Keratinocyte (primary cell): ENCODE measurements at regions not wholly inside any gene's neighbourhood (a gene's known extent, or its start where the extent isn't known, plus 50 kb on each side); places are given as distances from the start of the nearest gene placed in this dataset.

Experiments used
- DNase-seq: peaks from one replicate; pipeline ENCODE4 v3.0.0-alpha.2; 2011; ENCODE audit warnings: low read depth, missing footprints, low spot score
- FAIRE-seq: peaks from 2 replicates; lab custom pipeline; 2011; peaks lifted over from hg19 to GRCh38; lab: Jason Lieb, UNC
- H2AFZ ChIP-seq: 2 replicates; pipeline ENCODE4 v1.6.0; 2012; ENCODE audit warnings: low read length, control low read depth, inconsistent platforms; ENCODE audit not compliant: control insufficient read depth
- H3K27ac ChIP-seq: 2 replicates; pipeline ENCODE4 v1.5.1; 2011; ENCODE audit warnings: low read length; ENCODE audit not compliant: control insufficient read depth, insufficient read depth
- H3K27me3 ChIP-seq: 3 replicates; pipeline ENCODE4 v1.6.0; 2011; ENCODE audit warnings: low read length; ENCODE audit not compliant: control insufficient read depth, insufficient read depth; ENCODE audit errors: extremely low read depth
- H3K36me3 ChIP-seq, 2 experiments: 2 replicates in 1 of 2; 3 replicates in 1 of 2; pipeline ENCODE4 v1.5.1; 2011; ENCODE audit warnings: low read length in 2 of 2, mild to moderate bottlenecking in 1 of 2; ENCODE audit not compliant: control insufficient read depth in 2 of 2, insufficient read depth in 2 of 2; ENCODE audit errors: extremely low read depth in 1 of 2
- H3K4me1 ChIP-seq: 3 replicates; pipeline ENCODE4 v1.5.1; 2011; ENCODE audit warnings: low read length; ENCODE audit not compliant: control insufficient read depth, insufficient read depth; ENCODE audit errors: extremely low read depth
- H3K4me2 ChIP-seq: 3 replicates; pipeline ENCODE4 v1.6.0; 2011; ENCODE audit warnings: low read depth, low read length; ENCODE audit not compliant: control insufficient read depth, insufficient read depth; ENCODE audit errors: extremely low read depth
- H3K4me3 ChIP-seq, 3 experiments: fragments of 200-600 bp in 1 of 3; sonication (generic) in 1 of 3; 2 replicates in 2 of 3; 3 replicates in 1 of 3; pipeline ENCODE4 v1.5.1; 2011 to 2016; ENCODE audit warnings: low read length in 3 of 3, mild to moderate bottlenecking in 3 of 3, control low read depth in 2 of 3, inconsistent platforms in 1 of 3, low read depth in 1 of 3, mixed read lengths in 1 of 3, mixed run types in 1 of 3, moderate library complexity in 1 of 3; ENCODE audit not compliant: control insufficient read depth in 2 of 3, insufficient read depth in 2 of 3; ENCODE audit errors: extremely low read depth in 1 of 3
- H3K79me2 ChIP-seq: 2 replicates; pipeline ENCODE4 v1.6.0; 2012; ENCODE audit warnings: low read length; ENCODE audit not compliant: control insufficient read depth, insufficient read depth
- H3K9ac ChIP-seq: 3 replicates; pipeline ENCODE4 v1.6.0; 2011; ENCODE audit warnings: low read length; ENCODE audit not compliant: control insufficient read depth, insufficient read depth; ENCODE audit errors: extremely low read depth
- H3K9me1 ChIP-seq: 3 replicates; pipeline ENCODE4 v1.6.0; 2011; ENCODE audit warnings: low read length; ENCODE audit not compliant: control insufficient read depth, insufficient read depth; ENCODE audit errors: extremely low read depth
- H3K9me3 ChIP-seq: 2 replicates; pipeline ENCODE4 v1.5.1; 2012; ENCODE audit warnings: low read depth, low read length; ENCODE audit not compliant: control insufficient read depth
- H4K20me1 ChIP-seq: 3 replicates; pipeline ENCODE4 v1.6.0; 2011; ENCODE audit warnings: low read length; ENCODE audit not compliant: control insufficient read depth, insufficient read depth; ENCODE audit errors: extremely low read depth
- CTCF ChIP-seq, 3 experiments: IDR thresholded peaks in 1 of 3; conservative IDR thresholded peaks in 1 of 3; optimal IDR thresholded peaks in 1 of 3; 2 replicates in 2 of 3; 3 replicates in 1 of 3; pipeline versions ENCODE3 to v1.5.1; 2011; ENCODE audit warnings: low read length in 3 of 3, mild to moderate bottlenecking in 3 of 3, moderate library complexity in 2 of 3, control low read depth in 1 of 3, inconsistent platforms in 1 of 3; ENCODE audit not compliant: insufficient read depth in 2 of 3; ENCODE audit errors: extremely low read depth in 1 of 3
- EZH2 ChIP-seq: IDR thresholded peaks from one replicate; pipeline ENCODE4 v1.6.1; 2012; ENCODE audit warnings: inconsistent platforms, mild to moderate bottlenecking, low read length, moderate library complexity
- dilution Hi-C: fragments of 300-500 bp; cut with MboI; formaldehyde crosslinking; loops from one replicate; pipeline ENCODE4 v1.7.0; 2020; ENCODE audit warnings: low sequenced_read_pairs; ENCODE audit not compliant: extremely low pct_ligation_motif_present

DNA sequence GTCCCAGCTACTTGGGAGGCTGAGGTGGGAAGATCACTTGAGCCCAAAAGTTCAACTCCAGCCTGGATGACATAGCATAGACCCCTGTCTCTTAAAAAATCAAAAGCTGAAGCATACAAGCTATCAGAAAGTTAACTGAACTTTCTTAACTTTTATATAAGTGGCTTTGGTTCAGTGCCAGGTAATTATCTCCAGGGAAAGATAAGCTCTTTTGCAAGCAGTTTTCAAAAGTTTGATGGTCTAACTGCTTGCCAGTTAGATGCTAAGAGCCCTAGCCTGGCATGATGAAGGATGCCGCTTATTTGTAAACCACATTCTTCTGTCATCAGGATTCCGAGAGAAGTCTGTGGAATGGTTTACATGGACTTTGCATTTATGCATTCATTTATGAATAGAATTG lies 409.1 kb downstream of the AEBP2 start:
- no peak overlapping the region for H2AFZ ChIP-seq
- H3K4me3 ChIP-seq, result no peak overlapping the region
- FAIRE-seq (no peak), DNase-seq (no peak)
- no peak overlapping the region for H3K4me2 ChIP-seq
- no peaks in the 10 kb centered on the region for H3K4me1 ChIP-seq
- no peaks in the 10 kb centered on the region for H4K20me1 ChIP-seq
- no peaks in the 10 kb centered on the region for H3K36me3 ChIP-seq
- dilution Hi-C loops, result no loop called here
- H3K27me3 ChIP-seq, result no peaks in the 10 kb centered on the region
- H3K9ac ChIP-seq, result no peak overlapping the region
- H3K79me2 ChIP-seq, result no peaks in the 10 kb centered on the region
- H3K27ac ChIP-seq, result no peak overlapping the region
- no peak for TF ChIP-seq EZH2
- no peak for TF ChIP-seq CTCF (optimal IDR thresholded peaks at IDR 0.05 in 1 of 3, IDR thresholded peaks at IDR 0.05 in 1 of 3, conservative IDR thresholded peaks at IDR 0.05 in 1 of 3; ENCODE audit: extremely low read depth in 1 of 3, insufficient read depth in 2 of 3, low read length in 3 of 3)
- no peaks in the 10 kb centered on the region for H3K9me3 ChIP-seq
- H3K9me1 ChIP-seq, result no peaks in the 10 kb centered on the region

DNA sequence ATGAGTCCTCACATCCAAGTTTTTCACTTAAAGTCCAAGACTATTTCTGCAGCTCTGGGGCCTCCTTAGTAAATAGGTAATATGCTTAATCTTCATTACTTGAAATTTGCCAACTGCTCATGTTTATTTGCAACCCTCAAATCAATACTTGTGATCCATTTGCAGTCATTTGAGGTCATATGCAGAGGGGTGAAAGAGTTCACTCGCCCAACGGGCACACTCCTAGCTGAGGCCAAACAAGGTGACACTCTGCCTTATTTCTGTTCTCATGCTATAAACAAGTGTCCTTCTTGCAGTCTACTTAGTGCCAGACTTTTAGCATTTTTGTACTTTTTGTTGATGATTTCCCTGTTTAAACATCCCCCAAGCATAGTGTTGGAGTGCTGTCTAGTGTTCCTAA lies 409.9 kb downstream of the AEBP2 start:
- Histone ChIP-seq H3K79me2 (no peaks in the 10 kb centered on the region), H3K9ac (no peak overlapping the region), H3K36me3 (no peaks in the 10 kb centered on the region), H3K4me3 (no peak overlapping the region), H3K27ac (no peak overlapping the region), H2AFZ (no peak overlapping the region), H3K4me2 (no peak overlapping the region), H3K4me1 (no peaks in the 10 kb centered on the region), H3K9me1 (no peaks in the 10 kb centered on the region), H4K20me1 (no peaks in the 10 kb centered on the region), H3K27me3 (no peaks in the 10 kb centered on the region), H3K9me3 (no peaks in the 10 kb centered on the region)
- no peak for TF ChIP-seq EZH2
- TF ChIP-seq CTCF (optimal IDR thresholded peaks at IDR 0.05 in 1 of 3, IDR thresholded peaks at IDR 0.05 in 1 of 3, conservative IDR thresholded peaks at IDR 0.05 in 1 of 3; ENCODE audit: extremely low read depth in 1 of 3, insufficient read depth in 2 of 3, low read length in 3 of 3), result no peak
- no peak for FAIRE-seq
- DNase-seq, result no peak
- dilution Hi-C loops, result no loop called here
